Neural progenitor cell (in vitro differentiated cells): ENCODE measurements at regions not wholly inside any gene's neighbourhood (a gene's known extent, or its start where the extent isn't known, plus 50 kb on each side); places are given as distances from the start of the nearest gene placed in this dataset.

Source experiments
- EZH2phosphoT487 ChIP-seq: fragments of 200-600 bp; sonication (generic); IDR thresholded peaks from 2 replicates; pipeline ENCODE4 v1.6.1; 2017; ENCODE audit warnings: antibody characterized with exemption
- TF ChIP-seq, protein P1 (sequence below): fragments of 200-600 bp; sonication (generic); IDR thresholded peaks from 2 replicates; pipeline ENCODE4 v1.5.1; 2017; ENCODE audit warnings: antibody characterized with exemption, mild to moderate bottlenecking

DNA sequence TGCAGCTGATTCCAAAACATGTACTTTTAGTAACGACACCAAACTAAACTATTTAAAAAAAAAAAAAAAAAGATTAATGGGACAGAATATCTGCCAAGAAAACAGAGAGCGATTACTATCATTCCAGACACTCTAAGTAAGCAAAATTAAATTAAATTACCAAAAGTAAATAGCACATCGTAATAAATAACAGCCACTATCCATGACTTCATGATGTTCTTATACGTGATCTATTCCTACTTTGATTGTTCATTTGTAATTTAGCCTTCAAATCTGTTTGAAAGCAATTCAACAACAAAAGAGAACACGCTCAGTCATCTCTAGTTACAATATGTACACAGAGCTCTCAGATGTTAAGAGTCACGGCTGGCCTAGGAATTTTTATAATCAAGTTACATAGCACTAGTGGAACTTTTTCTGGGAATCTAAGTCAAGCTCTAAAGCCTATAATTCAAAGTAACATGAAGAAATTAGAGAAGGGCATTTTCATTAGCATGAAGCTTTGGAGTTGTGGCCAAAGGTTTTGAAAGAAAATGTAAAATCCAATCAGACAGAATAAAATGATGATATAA is 241.7 kb upstream of the NEBL start:
- TF ChIP-seq, protein P1, sequence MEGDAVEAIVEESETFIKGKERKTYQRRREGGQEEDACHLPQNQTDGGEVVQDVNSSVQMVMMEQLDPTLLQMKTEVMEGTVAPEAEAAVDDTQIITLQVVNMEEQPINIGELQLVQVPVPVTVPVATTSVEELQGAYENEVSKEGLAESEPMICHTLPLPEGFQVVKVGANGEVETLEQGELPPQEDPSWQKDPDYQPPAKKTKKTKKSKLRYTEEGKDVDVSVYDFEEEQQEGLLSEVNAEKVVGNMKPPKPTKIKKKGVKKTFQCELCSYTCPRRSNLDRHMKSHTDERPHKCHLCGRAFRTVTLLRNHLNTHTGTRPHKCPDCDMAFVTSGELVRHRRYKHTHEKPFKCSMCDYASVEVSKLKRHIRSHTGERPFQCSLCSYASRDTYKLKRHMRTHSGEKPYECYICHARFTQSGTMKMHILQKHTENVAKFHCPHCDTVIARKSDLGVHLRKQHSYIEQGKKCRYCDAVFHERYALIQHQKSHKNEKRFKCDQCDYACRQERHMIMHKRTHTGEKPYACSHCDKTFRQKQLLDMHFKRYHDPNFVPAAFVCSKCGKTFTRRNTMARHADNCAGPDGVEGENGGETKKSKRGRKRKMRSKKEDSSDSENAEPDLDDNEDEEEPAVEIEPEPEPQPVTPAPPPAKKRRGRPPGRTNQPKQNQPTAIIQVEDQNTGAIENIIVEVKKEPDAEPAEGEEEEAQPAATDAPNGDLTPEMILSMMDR, result no peak
- TF ChIP-seq EZH2phosphoT487, result no peak
